BJ (cell line): ENCODE measurements at regions not wholly inside any gene's neighbourhood (a gene's known extent, or its start where the extent isn't known, plus 50 kb on each side); places are given as distances from the start of the nearest gene placed in this dataset.
"Not testable (repeated sequence)": the region's sequence is repeated elsewhere in the genome, so short reads cannot be mapped to it uniquely, and the experiment has no call there.

Experiments
- CTCF ChIA-PET: fragments of 350-600 bp; formaldehyde crosslinking; extraction: SDS; loops from one replicate; lab custom pipeline; 2021; ENCODE audit warnings: antibody characterized with exemption, inconsistent platforms; lab: Yijun Ruan, JAX
- POLR2A ChIA-PET: fragments of 300-600 bp; sonication (Branson Sonifier 250); formaldehyde crosslinking; extraction: SDS; loops from one replicate; lab custom pipeline; 2021; ENCODE audit warnings: antibody characterized with exemption; lab: Charles Lee
- DNase-seq: peaks from one replicate; pipeline ENCODE4 v3.0.0-alpha.2; 2011; ENCODE audit warnings: low read depth
- H3K27me3 ChIP-seq: 2 replicates; pipeline ENCODE4 v1.6.0; 2011; ENCODE audit warnings: low read length; ENCODE audit not compliant: control insufficient read depth, insufficient read depth
- H3K36me3 ChIP-seq: 2 replicates; pipeline ENCODE4 v1.5.1; 2011; ENCODE audit warnings: low read length; ENCODE audit not compliant: control insufficient read depth, insufficient read depth
- H3K4me3 ChIP-seq: 2 replicates; pipeline ENCODE4 v1.5.1; 2011; ENCODE audit warnings: low read depth, mild to moderate bottlenecking, control low read depth, low read length
- CTCF ChIP-seq: IDR thresholded peaks from 2 replicates; pipeline ENCODE4 v1.5.1; 2011; ENCODE audit warnings: low read depth, mild to moderate bottlenecking, control low read depth, inconsistent platforms, low read length, moderate library complexity; ENCODE audit not compliant: insufficient read depth

- POLR2A ChIA-PET: no interaction called here
- H3K36me3 ChIP-seq: no peaks in the 10 kb centered on the region
- no peaks in the 10 kb centered on the region for H3K27me3 ChIP-seq
- CTCF ChIA-PET: no interaction called here
- H3K4me3 ChIP-seq: no peak overlapping the region
- no peak for TF ChIP-seq CTCF
- no peak for DNase-seq
These were observed 658.1 kb upstream of the CHD1 start for GRCh38 chr5:99586878-99587277.

- H3K27me3 ChIP-seq, H3K36me3 ChIP-seq, H3K4me3 ChIP-seq, POLR2A ChIA-PET, DNase-seq, CTCF ChIA-PET: not testable (repeated sequence)
These were observed 652.4 kb upstream of the CHD1 start for GRCh38 chr5:99581204-99581603.

- H3K4me3 ChIP-seq, H3K36me3 ChIP-seq, DNase-seq, CTCF ChIA-PET, H3K27me3 ChIP-seq, POLR2A ChIA-PET: not testable (repeated sequence)
These were observed 634.3 kb upstream of the CHD1 start for GRCh38 chr5:99562937-99563627.

- ChIA-PET POLR2A (no interaction called here), CTCF (no interaction called here)
- Histone ChIP-seq H3K4me3 (no peak overlapping the region), H3K36me3 (no peaks in the 10 kb centered on the region), H3K27me3 (no peaks in the 10 kb centered on the region)
- TF ChIP-seq CTCF: no peak
- no peak for DNase-seq
These were observed 624.5 kb upstream of the CHD1 start for GRCh38 chr5:99553211-99553810.

- no peak overlapping the region for H3K4me3 ChIP-seq
- no peaks in the 10 kb centered on the region for H3K36me3 ChIP-seq
- DNase-seq: no peak
- ChIA-PET CTCF (no interaction called here), POLR2A (no interaction called here)
- no peaks in the 10 kb centered on the region for H3K27me3 ChIP-seq
- TF ChIP-seq CTCF: no peak
These were observed 615.5 kb upstream of the CHD1 start for GRCh38 chr5:99544356-99544755.

GRCh38 chr5:99543841-99544240 is 615.0 kb upstream of the CHD1 start:
- no peak for TF ChIP-seq CTCF
- Histone ChIP-seq H3K4me3 (no peak overlapping the region), H3K27me3 (no peaks in the 10 kb centered on the region), H3K36me3 (no peaks in the 10 kb centered on the region)
- DNase-seq: no peak
- CTCF ChIA-PET: no interaction called here
- POLR2A ChIA-PET: no interaction called here

GRCh38 chr5:99534241-99534640 is 605.4 kb upstream of the CHD1 start:
- H3K36me3 ChIP-seq, POLR2A ChIA-PET, H3K4me3 ChIP-seq, H3K27me3 ChIP-seq, CTCF ChIA-PET, DNase-seq: not testable (repeated sequence)

- DNase-seq, CTCF ChIA-PET, H3K4me3 ChIP-seq, POLR2A ChIA-PET, H3K36me3 ChIP-seq, H3K27me3 ChIP-seq: not testable (repeated sequence)
These were observed 592.9 kb upstream of the CHD1 start for GRCh38 chr5:99521666-99522065.

- CTCF ChIA-PET, H3K4me3 ChIP-seq, H3K36me3 ChIP-seq, H3K27me3 ChIP-seq, POLR2A ChIA-PET, DNase-seq: not testable (repeated sequence)
These were observed 587.2 kb upstream of the CHD1 start for GRCh38 chr5:99515864-99516490.
